BJ (cell line): ENCODE measurements at regions not wholly inside any gene's neighbourhood (a gene's known extent, or its start where the extent isn't known, plus 50 kb on each side); places are given as distances from the start of the nearest gene placed in this dataset.
"Not testable (repeated sequence)": the region's sequence is repeated elsewhere in the genome, so short reads cannot be mapped to it uniquely, and the experiment has no call there.

ENCODE experiments used
- CTCF ChIA-PET: fragments of 350-600 bp; formaldehyde crosslinking; extraction: SDS; loops from one replicate; lab custom pipeline; 2021; ENCODE audit warnings: antibody characterized with exemption, inconsistent platforms; lab: Yijun Ruan, JAX
- POLR2A ChIA-PET: fragments of 300-600 bp; sonication (Branson Sonifier 250); formaldehyde crosslinking; extraction: SDS; loops from one replicate; lab custom pipeline; 2021; ENCODE audit warnings: antibody characterized with exemption; lab: Charles Lee
- DNase-seq: peaks from one replicate; pipeline ENCODE4 v3.0.0-alpha.2; 2011; ENCODE audit warnings: low read depth
- H3K27me3 ChIP-seq: 2 replicates; pipeline ENCODE4 v1.6.0; 2011; ENCODE audit warnings: low read length; ENCODE audit not compliant: control insufficient read depth, insufficient read depth
- H3K36me3 ChIP-seq: 2 replicates; pipeline ENCODE4 v1.5.1; 2011; ENCODE audit warnings: low read length; ENCODE audit not compliant: control insufficient read depth, insufficient read depth
- H3K4me3 ChIP-seq: 2 replicates; pipeline ENCODE4 v1.5.1; 2011; ENCODE audit warnings: low read depth, mild to moderate bottlenecking, control low read depth, low read length
- TF ChIP-seq, protein P1 (sequence below): IDR thresholded peaks from 2 replicates; pipeline ENCODE4 v1.5.1; 2011; ENCODE audit warnings: low read depth, mild to moderate bottlenecking, control low read depth, inconsistent platforms, low read length, moderate library complexity; ENCODE audit not compliant: insufficient read depth

DNA sequence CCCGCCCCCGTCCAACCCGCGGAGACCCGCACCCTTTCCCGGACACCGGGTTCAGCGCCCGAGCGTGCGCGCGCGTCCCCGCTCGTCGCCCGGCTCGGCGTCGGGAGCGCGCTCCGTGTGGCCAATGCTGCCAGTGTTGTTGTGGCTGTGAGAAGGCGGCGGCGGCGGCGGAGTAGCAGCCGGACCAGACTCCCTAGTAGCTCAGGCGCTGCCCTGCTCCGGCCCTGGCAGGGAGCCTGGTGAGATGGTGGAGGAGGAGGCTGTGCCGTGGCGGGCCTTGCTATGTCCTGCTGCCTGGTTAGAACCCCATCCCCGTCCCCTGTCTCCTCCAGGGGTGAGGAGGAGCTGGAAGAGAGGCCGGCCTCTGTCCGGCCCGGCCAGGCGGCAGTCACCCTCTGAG is 553.2 kb downstream of the TUBA3C start:
- POLR2A ChIA-PET, result no interaction called here
- no peak for DNase-seq
- Histone ChIP-seq H3K36me3 (no peaks in the 10 kb centered on the region), H3K4me3 (no peak overlapping the region), H3K27me3 (no peaks in the 10 kb centered on the region)
- CTCF ChIA-PET, result no interaction called here
- TF ChIP-seq, protein P1, sequence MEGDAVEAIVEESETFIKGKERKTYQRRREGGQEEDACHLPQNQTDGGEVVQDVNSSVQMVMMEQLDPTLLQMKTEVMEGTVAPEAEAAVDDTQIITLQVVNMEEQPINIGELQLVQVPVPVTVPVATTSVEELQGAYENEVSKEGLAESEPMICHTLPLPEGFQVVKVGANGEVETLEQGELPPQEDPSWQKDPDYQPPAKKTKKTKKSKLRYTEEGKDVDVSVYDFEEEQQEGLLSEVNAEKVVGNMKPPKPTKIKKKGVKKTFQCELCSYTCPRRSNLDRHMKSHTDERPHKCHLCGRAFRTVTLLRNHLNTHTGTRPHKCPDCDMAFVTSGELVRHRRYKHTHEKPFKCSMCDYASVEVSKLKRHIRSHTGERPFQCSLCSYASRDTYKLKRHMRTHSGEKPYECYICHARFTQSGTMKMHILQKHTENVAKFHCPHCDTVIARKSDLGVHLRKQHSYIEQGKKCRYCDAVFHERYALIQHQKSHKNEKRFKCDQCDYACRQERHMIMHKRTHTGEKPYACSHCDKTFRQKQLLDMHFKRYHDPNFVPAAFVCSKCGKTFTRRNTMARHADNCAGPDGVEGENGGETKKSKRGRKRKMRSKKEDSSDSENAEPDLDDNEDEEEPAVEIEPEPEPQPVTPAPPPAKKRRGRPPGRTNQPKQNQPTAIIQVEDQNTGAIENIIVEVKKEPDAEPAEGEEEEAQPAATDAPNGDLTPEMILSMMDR, result no peak

DNA sequence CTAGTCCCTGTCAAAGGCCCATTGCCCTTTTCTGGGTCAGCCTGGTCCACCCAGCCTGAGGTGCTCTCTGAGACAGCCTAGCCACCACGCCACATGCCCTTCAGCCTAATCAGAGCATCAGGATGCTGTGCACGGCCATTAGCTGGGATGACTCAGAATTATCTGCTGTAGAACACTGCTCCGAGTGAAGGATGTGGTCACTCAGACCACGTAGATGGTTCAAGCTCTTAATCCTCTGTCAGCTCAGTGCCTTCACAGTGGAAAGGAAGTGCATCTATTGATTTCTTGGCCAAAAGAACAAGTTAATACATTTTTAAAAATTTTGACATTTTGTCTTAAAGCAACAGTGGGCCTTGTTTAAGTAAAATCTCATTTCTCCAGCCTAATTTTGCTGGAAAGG is 557.6 kb downstream of the TUBA3C start:
- H3K4me3 ChIP-seq, CTCF ChIA-PET, H3K27me3 ChIP-seq, DNase-seq, POLR2A ChIA-PET, H3K36me3 ChIP-seq: not testable (repeated sequence)

DNA sequence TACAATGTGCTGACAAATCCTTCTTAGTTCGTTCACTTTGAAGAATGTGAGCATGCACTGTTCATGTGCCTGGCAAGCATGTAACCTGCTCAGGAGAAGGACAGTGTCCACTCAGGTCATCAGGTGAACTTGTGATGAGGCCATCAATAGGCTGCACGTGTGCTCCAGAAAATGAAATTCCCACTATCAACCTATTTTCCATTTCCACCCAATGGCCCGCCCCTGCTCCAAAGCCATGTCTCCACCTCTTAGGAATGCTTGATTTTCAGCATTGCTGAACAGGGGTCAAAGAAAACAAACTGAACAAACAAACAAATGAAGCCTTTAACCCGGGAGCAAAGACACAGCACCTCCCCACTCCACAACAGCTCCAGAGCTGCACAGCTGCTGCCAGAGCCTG is 563.2 kb downstream of the TUBA3C start:
- H3K36me3 ChIP-seq, CTCF ChIA-PET, H3K4me3 ChIP-seq, DNase-seq, POLR2A ChIA-PET, H3K27me3 ChIP-seq: not testable (repeated sequence)

DNA sequence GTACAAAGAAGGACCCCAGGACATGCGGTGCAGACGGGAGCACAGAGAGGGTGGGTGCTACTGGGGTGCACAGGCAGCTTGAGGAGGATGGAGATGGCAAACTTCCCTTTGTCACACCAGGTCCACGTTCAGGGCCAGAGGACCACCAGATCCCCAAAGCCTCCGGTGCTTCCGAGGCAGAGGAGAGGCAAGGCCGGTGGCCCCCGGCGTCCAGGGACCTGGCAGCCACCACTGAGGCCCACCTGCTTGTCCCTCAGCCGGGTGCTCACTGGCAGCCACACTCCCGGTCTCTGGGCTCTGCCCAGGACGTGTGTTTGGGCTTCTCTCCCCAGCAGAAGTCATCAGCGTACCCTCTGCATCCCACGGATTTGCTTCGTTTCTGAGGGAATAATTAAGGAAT is 571.1 kb downstream of the TUBA3C start:
- H3K36me3 ChIP-seq, CTCF ChIA-PET, H3K4me3 ChIP-seq, H3K27me3 ChIP-seq, POLR2A ChIA-PET, DNase-seq: not testable (repeated sequence)

DNA sequence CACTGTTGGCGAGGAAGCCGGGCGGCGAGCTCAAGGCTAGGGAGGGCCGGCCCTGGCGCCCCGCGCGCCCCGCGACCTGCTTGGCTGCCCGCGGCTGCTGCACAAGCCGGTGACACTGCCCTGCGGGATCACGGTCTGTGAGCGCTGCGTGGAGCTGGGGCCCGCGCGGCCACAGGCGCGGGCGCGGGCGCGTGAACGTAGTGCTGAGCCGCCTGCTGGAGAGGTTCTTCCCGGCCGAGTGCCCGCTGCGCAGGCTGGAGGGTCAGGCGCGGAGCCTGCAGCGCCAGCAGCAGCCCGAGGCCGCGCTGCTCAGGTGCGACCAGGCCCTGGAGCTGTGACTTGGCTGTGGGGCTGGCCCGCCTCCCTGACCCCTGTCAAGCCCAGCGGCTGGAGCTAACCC is 572.3 kb downstream of the TUBA3C start:
- CTCF ChIA-PET, POLR2A ChIA-PET, H3K36me3 ChIP-seq, H3K4me3 ChIP-seq, DNase-seq, H3K27me3 ChIP-seq: not testable (repeated sequence)

DNA sequence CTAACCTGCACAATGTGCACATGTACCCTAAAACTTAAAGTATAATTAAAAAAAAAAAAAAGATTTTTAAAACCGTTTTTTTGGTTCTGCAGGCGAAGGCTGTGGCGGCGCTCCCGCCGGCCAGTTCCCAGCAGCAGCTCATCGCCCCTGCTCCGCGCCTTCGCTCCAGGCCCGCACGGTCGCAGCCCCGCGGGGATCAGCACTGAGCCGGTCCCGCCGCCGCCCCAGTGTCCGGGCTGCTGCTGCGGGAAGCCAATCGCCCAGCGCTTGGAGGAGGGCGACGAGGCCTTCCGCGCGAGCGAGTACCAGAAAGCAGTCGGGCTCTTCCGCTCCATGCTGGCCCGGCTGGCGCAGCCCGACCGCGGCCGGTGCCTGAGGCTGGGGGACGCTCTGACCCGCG is 572.8 kb downstream of the TUBA3C start:
- H3K36me3 ChIP-seq, H3K4me3 ChIP-seq, H3K27me3 ChIP-seq, DNase-seq, POLR2A ChIA-PET, CTCF ChIA-PET: not testable (repeated sequence)

DNA sequence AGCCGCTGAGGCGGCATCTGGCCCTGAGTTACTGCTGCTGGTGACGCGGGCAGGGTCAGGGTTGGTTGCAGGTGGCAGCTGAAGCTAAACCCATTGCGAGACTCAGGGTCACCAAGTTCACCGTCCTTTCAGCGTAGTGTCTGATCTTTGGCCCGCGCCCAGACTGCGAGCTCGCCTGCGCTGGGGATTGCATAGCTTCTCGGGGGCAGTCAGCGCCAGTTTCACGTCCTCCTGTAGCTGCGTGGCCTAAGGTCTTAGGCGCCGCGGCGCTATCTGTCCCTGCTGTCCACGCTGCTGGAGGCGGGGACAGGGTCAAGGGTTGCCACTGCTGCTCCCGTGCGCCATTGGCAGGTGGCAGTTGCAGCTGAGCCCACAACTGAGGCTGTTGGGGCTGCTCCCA is 581.3 kb downstream of the TUBA3C start:
- H3K36me3 ChIP-seq, H3K27me3 ChIP-seq, POLR2A ChIA-PET, DNase-seq, H3K4me3 ChIP-seq, CTCF ChIA-PET: not testable (repeated sequence)

DNA sequence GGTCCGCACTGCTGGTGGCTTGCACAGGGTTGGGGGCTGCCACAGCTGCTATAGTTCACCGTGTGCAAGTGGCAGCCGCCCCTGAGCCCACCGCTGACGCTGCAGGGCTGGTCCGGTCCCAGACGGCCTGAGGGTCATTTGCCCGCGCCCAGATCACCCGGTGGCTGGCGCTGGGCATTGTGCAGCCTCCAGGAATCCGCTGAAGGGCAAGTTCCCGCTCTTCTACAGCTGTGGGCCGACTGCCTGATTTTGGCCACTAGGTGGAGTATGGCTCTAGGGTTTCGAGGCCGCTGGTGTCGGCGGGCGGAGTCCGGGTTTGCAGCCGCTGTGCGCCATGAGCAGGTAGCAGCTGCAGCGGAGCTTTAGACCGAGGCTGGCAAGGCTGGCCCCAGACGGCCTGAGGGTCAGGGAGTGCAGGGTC is 581.8 kb downstream of the TUBA3C start:
- POLR2A ChIA-PET, DNase-seq, H3K36me3 ChIP-seq, H3K27me3 ChIP-seq, H3K4me3 ChIP-seq, CTCF ChIA-PET: not testable (repeated sequence)

DNA sequence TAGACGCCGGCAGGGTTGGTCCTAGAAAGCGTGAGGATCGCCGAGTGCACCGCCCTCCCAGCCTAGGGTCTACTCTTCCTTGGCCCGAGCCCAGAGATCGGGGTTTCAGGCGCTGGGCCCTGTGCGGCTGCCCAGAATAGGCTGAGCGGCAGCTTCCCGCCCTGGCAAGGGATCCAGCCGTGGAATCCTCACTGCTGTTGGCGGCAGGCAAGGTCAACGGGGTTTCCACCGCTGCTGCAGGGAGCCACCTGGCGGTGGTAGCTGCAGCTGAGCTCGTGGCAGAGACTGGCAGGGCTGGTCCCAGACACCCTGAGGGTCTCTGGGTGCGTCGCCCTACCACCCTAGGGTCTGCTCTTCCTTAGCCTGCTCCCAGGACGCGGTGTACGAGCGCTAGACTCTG is 583.1 kb downstream of the TUBA3C start:
- H3K4me3 ChIP-seq, H3K36me3 ChIP-seq, POLR2A ChIA-PET, CTCF ChIA-PET, H3K27me3 ChIP-seq, DNase-seq: not testable (repeated sequence)

DNA sequence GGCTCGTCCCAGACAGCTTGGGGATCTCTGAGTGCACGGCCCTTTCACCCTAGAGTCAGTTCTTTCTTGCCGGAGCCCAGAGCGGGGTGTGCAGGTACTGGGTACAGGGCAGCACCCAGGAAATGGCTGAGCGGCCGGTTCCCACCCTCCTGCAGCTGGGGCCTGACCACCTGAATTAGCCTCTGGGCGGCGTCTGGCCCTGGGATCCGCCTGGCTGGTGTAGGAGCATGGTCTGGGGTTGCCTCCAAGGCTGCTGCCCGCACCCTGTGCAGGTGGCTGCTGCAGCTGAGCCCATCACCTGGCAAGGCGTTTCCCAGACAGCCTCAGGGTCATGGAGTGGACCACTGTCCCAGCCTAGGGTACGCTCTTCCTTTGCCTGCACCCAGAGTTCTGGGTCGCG is 583.7 kb downstream of the TUBA3C start:
- H3K4me3 ChIP-seq, H3K36me3 ChIP-seq, CTCF ChIA-PET, POLR2A ChIA-PET, DNase-seq, H3K27me3 ChIP-seq: not testable (repeated sequence)

DNA sequence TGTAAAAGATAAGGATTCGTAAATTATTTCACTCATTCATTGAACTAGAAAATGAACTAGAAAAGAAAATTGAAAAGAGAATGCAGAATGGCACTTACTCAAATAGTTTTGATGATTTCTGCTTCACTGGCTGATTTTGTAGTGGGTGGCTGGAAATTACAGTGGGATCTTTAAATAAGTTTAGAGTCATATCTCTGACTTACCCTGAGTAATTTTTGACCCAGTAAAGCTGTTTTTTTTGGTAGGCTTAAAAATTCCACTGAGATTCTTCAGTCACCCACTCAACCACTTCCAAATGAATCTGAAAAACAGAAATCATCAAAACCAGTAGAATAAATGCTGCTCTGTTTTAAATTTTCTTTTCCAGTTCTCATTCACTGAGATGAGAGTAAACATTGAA is 604.5 kb downstream of the TUBA3C start:
- H3K27me3 ChIP-seq, POLR2A ChIA-PET, DNase-seq, H3K4me3 ChIP-seq, H3K36me3 ChIP-seq, CTCF ChIA-PET: not testable (repeated sequence)

DNA sequence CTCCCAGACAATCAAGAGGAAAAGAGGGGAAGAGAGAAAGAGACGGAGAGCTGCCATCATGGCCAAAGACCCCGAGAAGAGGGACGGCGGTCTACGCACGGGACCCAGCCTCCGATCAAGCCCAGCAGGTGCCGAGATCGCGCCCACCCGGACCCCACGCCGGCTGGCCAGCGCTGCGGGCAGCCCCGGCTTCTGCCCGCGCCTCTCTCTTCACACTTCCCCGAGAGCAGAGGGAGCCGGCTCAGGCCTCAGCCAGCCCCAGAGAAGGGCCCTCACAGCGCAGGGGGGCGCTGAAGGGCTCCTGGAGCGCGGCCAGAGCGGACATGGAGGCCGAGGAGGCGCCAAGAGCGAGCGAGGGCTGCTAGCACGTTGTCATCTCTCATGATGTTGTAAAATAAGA is 613.7 kb downstream of the TUBA3C start:
- CTCF ChIA-PET, H3K36me3 ChIP-seq, H3K4me3 ChIP-seq, DNase-seq, POLR2A ChIA-PET, H3K27me3 ChIP-seq: not testable (repeated sequence)
